GM19099 (cell line): ENCODE measurements at regions not wholly inside any gene's neighbourhood (a gene's known extent, or its start where the extent isn't known, plus 50 kb on each side); places are given as distances from the start of the nearest gene placed in this dataset.

Source experiments
- POLR2A ChIP-seq: IDR thresholded peaks from 3 replicates; pipeline ENCODE4 v1.6.1; 2011; ENCODE audit warnings: low read depth; ENCODE audit not compliant: insufficient read length; ENCODE audit errors: extremely low read depth

DNA sequence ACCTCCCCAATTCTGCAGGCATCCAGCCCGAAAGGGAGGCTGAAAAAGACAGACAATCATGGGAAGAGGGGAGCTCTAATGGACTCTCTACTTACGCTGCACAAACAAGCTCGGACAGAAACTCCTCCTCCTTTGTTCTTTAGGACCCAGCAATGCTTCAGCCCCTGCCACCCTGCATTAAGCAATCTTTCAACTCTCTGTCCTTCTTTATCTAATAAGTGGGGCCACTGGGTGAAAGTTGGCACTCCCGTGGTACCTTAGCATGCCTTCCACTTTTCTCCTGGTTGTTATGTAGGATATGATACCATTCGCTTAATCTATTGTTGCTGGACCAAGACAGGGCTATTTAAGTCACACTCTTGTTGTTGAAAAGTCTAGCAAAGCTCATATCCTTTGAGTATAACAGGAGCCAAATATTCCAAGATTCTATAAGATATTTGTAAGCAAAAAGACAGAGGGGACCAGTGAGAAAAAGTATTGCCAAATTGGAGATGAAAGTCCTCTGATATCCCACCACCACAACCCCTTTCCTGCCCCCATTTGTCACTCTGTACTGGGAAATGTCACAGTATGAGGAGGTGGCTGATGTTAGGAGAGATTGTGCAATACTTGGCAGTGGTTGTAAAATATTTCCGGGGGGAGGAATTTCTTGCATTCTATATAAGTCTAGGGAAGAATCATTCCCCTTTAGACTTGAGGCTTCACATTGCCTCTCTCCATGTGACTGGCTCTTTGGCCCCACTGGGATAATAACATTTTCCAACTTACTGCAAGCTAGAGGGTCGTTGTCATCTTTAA is 137.3 kb upstream of the GJB5 start:
- TF ChIP-seq POLR2A: no peak

GRCh38 chr1:34618381-34618780 is 136.5 kb upstream of the GJB5 start:
- TF ChIP-seq POLR2A: no peak

GRCh38 chr1:34619256-34619655 is 135.6 kb upstream of the GJB5 start:
- no peak for TF ChIP-seq POLR2A

- no peak for TF ChIP-seq POLR2A
Measured at GRCh38 chr1:34621916-34622315, 132.9 kb upstream of the GJB5 start.

- TF ChIP-seq POLR2A: no peak
Measured at GRCh38 chr1:34625521-34626015, 129.3 kb upstream of the GJB5 start.

- no peak for TF ChIP-seq POLR2A
Measured at GRCh38 chr1:34627465-34628240, 127.2 kb upstream of the GJB5 start.

DNA sequence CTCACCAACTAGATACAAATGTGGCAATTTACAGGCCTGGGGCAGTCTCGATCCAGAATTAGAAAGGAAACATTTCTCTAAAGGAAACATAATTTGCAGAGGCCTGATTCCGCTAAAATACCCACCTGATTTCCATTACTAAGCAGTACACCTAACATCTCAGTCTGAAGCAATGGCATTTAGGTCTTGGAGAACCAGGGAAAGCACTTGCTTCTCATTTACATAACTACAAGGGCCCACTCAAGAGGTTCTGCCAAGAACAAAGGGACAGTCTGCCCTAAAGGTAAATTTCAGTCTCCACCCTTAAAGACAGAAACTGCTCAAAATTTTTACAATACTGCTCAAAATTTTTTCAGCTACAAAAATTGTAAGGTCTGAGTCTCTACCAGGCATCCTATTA is 123.7 kb upstream of the GJB5 start:
- no peak for TF ChIP-seq POLR2A

GRCh38 chr1:34639701-34640100 is 115.1 kb upstream of the GJB5 start:
- TF ChIP-seq POLR2A: no peak

DNA sequence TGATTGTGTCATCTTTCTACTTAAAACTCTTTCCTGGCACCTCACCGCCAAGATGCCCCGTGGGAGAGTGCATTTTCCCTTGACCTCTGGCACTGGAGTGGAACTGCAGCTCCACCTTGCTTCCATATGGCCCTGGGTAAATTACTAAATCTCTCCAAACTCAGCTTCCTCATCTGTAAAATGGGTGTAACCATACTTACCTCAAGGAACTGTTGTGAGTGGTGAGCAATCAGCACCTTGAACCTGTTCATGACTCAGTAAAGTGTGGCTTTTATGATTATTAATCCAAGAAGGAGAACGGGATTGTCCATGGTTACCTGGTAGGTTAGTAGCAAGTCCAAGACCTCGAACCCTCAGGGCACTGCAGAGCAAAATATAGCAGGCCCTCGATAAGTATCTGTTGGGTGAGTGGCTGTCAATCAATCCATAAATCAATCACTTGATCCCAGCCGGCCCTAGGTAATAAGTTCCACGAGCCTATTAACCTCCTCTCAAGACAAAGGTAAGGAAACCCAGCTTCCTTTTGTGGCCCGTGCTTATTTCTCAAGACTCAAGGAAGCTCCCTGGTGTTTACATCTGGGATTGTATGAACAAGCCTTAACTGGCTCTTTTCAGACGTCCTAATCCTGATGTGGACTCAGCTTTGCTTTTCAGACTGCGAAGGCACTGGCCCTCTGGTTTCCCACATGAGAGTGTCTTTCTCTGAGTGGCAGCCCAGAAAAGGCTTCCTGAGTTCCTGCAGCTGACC is 114.0 kb upstream of the GJB5 start:
- no peak for TF ChIP-seq POLR2A

DNA sequence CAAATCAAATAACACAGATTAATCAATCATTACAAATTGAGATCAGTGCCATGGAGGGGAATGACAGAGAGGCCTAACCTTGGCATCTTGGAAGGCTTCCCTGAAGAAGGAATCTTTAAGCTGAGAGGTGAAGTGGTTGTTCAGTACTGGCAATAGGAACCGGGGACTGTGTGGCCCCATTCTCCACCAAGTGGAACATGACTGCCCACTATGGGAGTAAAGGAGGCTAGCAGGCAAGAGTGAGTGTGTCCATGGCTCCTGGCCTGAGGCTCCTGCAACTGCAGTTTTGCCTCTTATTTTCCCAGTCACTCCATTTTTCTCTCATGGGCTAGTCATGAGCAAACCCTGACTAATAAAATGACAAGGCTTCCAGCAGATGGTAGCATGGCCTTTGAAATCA is 112.2 kb upstream of the GJB5 start:
- no peak for TF ChIP-seq POLR2A

DNA sequence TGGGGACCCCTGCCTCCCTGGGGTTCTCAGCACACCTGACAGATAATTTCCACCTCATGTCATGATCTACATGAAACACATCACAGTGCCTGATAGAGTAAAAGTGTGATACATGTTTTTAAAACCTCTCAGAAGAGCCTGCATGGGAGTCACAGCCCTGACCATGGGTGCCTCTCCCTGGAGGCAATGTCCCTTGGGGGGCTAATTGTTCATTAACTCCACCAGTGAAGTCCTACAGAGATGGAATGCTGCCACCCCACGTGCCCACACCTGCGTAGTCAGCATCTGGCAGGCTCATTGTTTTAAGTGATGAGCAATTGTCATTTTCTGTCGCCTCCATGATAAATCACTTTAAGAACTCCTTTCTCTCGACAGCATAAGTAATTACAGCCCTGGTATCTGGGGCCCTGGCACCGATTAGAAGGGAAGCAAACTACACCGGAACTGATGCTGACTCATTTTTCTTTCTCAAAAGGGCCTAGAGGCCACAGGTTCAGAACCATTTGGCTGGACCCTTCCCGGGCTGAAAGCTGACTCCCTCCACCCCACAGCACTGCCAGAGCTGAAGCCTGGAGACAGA is 109.6 kb upstream of the GJB5 start:
- TF ChIP-seq POLR2A: no peak

DNA sequence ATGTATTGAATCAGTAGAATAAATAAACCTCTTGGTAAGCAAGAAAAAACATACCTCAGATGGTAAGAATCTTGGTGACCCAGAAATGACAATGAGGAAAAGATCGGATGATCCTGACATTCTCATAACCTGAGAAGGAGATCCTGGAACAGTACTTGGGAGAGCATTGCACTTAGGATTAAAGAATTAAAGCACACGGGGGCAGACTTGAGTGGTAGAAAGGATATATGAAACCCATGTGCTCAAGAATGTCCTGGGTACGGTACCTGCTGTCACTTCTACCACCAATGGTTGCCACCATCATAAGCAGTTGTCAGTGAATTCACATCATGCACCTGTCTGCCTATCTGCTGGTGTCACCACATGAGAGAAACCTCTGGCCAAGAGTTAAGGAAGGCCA is 108.9 kb upstream of the GJB5 start:
- TF ChIP-seq POLR2A: no peak

DNA sequence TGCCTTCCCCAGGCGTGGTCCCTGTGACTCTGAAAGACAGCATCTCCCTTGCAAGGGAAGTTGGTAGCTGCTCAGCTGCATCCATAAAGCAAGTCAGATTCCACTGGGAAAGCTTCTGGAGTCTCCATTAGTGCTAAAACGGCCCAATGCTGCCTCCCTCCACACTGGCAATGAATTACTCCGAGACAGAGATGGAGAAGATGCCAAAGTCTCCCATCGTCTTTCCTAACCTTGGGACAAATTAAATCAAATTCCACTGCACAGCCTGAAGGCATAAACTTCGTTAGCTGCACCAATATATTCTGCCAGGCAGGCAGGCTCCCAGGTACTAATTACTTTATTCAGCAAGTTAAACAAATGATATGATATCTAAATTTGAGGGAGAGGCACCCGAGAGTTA is 106.3 kb upstream of the GJB5 start:
- TF ChIP-seq POLR2A: no peak

DNA sequence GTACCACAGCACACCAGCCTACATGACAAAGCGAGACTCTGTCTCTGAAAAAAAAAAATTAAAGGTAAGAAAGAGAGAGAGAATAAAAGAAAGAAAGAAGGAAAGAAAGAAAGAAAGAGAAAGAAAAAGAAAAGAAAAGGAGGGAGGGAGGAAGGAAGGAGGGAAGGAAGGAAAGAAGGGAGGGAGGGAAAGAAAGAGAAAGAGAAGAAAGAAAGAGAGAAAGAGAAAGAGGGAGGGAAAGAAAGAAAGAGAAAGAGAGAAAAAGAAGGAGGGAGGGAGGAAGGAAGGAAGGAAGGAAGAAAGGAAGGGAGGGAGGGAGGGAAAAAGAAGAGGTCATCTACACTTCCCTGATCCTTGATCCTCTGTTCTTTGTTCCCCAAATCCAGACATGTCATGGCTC is 104.8 kb upstream of the GJB5 start:
- no peak for TF ChIP-seq POLR2A

DNA sequence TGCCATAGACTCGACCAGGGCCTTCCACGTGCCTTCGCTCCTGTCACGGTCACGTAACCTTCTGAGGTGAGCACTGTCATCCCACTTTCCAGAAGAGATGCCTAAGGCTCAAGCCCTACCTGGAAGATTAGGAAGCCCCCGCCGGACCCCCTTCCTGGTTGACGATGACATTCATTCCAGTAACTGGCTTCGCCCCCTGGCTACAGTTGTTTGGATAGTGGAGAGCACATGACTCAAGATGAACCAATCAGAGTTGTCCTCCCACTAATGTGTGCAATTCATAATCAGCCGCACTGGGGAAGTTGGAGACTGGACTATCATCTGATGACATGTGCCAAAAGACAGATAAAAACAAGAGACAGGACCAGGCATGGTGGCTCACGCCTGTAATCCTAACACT is 104.0 kb upstream of the GJB5 start:
- no peak for TF ChIP-seq POLR2A
